ENCODE measurements at regions not wholly inside any gene's neighbourhood (a gene's known extent, or its start where the extent isn't known, plus 50 kb on each side); places are given as distances from the start of the nearest gene placed in this dataset.

- DNase-seq: no peak
Measured at GRCh38 chr14:48086516-48086915, 411.1 kb upstream of the MDGA2 start.

DNA sequence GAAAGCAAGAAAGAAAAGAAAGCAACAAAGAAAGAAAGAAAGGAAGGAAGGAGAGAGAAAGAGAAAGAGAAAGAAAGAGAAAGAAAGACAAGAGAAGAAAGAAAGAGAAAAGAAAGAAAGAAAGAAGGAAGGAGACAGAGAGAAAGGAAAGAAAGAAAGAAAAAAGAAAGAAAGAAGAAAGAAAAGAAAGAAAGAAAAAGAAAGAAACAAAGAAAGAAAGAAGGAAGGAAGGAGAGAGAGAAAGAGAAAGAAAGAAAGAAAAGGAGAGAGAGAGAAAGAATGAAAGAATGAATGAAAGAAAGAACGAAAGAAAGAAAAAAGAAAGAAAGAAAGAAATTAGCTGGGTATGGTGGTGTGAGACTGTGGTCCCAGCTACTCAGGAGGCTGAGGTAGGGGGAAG lies 400.1 kb upstream of the MDGA2 start:
- Histone ChIP-seq H3K27me3 (ENCODE audit: insufficient read depth, low read depth) (no peaks in the 10 kb centered on the region), H3K27ac (no peak overlapping the region), H3K9me3 (ENCODE audit: insufficient read depth, low read depth) (no peaks in the 10 kb centered on the region), H2AFZ (no peak overlapping the region), H3K4me1 (replicated peaks; ENCODE audit: insufficient read depth) (no peaks in the 10 kb centered on the region), H3F3A (ENCODE audit: insufficient read depth, low read depth) (no peaks in the 10 kb centered on the region), H3K4me3 (no peak overlapping the region), H3K79me2 (ENCODE audit: low read depth) (no peaks in the 10 kb centered on the region), H3K36me3 (ENCODE audit: low read depth) (no peaks in the 10 kb centered on the region), H3K9me2 (ENCODE audit: insufficient read depth) (no peaks in the 10 kb centered on the region), H3K4me2 (no peak overlapping the region), H4K20me1 (ENCODE audit: insufficient read depth) (no peaks in the 10 kb centered on the region)
- TF ChIP-seq CTCF (conservative IDR thresholded peaks at IDR 0.05) (no peak), EZH2 (IDR thresholded peaks at IDR 0.05; ENCODE audit: low read depth) (no peak)
- intact Hi-C loops (cut with micrococcal nuclease; ENCODE audit: unreplicated experiment): no loop called here
- ChIA-PET CTCF (no interaction called here), POLR2A (ENCODE audit: unreplicated experiment) (no interaction called here)
- BruUV-seq (replicated peaks): no TSS peak
- DNase-seq: no peak

More at GRCh38 chr14:48086516-48086915, 411.1 kb upstream of the MDGA2 start:
- H3K27me3 ChIP-seq (ENCODE audit: insufficient read depth, low read depth): no peaks in the 10 kb centered on the region
- no peaks in the 10 kb centered on the region for H3F3A ChIP-seq (ENCODE audit: insufficient read depth, low read depth)
- no peaks in the 10 kb centered on the region for H4K20me1 ChIP-seq (ENCODE audit: insufficient read depth)
- no peaks in the 10 kb centered on the region for H3K4me1 ChIP-seq (replicated peaks; ENCODE audit: insufficient read depth)
- H3K4me2 ChIP-seq: no peak overlapping the region
- TF ChIP-seq CTCF (conservative IDR thresholded peaks at IDR 0.05): no peak
- TF ChIP-seq EZH2 (IDR thresholded peaks at IDR 0.05; ENCODE audit: low read depth): no peak
- H3K9me2 ChIP-seq (ENCODE audit: insufficient read depth): 0 out of 2 replicates have a peak, but pooled peaks cover 3% of the 10 kb centered on the region
- H3K79me2 ChIP-seq (ENCODE audit: low read depth): no peaks in the 10 kb centered on the region
- ChIA-PET CTCF (no interaction called here), POLR2A (ENCODE audit: unreplicated experiment) (no interaction called here)
- H3K36me3 ChIP-seq (ENCODE audit: low read depth): no peaks in the 10 kb centered on the region
- H3K4me3 ChIP-seq: no peak overlapping the region
- no peak overlapping the region for H2AFZ ChIP-seq
- intact Hi-C loops (cut with micrococcal nuclease; ENCODE audit: unreplicated experiment): no loop called here
- BruUV-seq (replicated peaks): no TSS peak
- no peaks in the 10 kb centered on the region for H3K9me3 ChIP-seq (ENCODE audit: insufficient read depth, low read depth)
- no peak overlapping the region for H3K27ac ChIP-seq

DNA sequence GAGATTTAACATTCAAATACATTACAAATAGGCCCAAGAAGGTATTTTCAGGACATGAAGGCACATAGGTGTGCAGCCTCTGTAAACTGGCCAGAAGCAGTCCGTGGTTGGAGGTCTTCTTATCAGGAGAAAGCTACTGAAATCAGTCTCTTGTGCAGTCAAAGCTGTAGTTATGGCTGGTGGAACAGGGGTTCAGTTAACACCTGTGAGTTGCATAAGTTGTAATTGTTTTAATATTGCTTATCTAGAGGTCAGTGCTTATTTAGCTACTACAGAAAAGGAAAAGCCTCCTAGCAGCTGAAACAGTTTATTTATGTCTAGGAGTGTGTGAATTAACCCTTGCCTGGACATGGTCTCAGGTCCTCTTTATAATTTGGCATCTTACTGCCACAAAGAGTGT lies 377.6 kb upstream of the MDGA2 start:
- H3K79me2 ChIP-seq (ENCODE audit: low read depth): no peaks in the 10 kb centered on the region
- no peaks in the 10 kb centered on the region for H3K27me3 ChIP-seq (ENCODE audit: insufficient read depth, low read depth)
- no peaks in the 10 kb centered on the region for H4K20me1 ChIP-seq (ENCODE audit: insufficient read depth)
- DNase-seq: no peak
- no TSS peak for BruUV-seq (replicated peaks)
- no peaks in the 10 kb centered on the region for H3K9me3 ChIP-seq (ENCODE audit: insufficient read depth, low read depth)
- ChIA-PET CTCF (no interaction called here), POLR2A (ENCODE audit: unreplicated experiment) (no interaction called here)
- no peaks in the 10 kb centered on the region for H3K36me3 ChIP-seq (ENCODE audit: low read depth)
- no peak overlapping the region for H2AFZ ChIP-seq
- H3K4me3 ChIP-seq: no peak overlapping the region
- H3K27ac ChIP-seq: no peak overlapping the region
- H3K4me2 ChIP-seq: no peak overlapping the region
- no peaks in the 10 kb centered on the region for H3K4me1 ChIP-seq (replicated peaks; ENCODE audit: insufficient read depth)
- TF ChIP-seq EZH2 (IDR thresholded peaks at IDR 0.05; ENCODE audit: low read depth): no peak
- TF ChIP-seq CTCF (conservative IDR thresholded peaks at IDR 0.05): no peak
- no peaks in the 10 kb centered on the region for H3F3A ChIP-seq (ENCODE audit: insufficient read depth, low read depth)
- intact Hi-C loops (cut with micrococcal nuclease; ENCODE audit: unreplicated experiment): no loop called here
- H3K9me2 ChIP-seq (ENCODE audit: insufficient read depth): no peaks in the 10 kb centered on the region

All from PC-9 (cell line).